HG02623 (cell line): ENCODE measurements at regions not wholly inside any gene's neighbourhood (a gene's known extent, or its start where the extent isn't known, plus 50 kb on each side); places are given as distances from the start of the nearest gene placed in this dataset.
"Not testable (repeated sequence)": the region's sequence is repeated elsewhere in the genome, so short reads cannot be mapped to it uniquely, and the experiment has no call there.

Experiments
- ATAC-seq: cut with Tn5 transposase; IDR thresholded peaks from one replicate; pipeline ENCODE4 v1.9.1; 2021; ENCODE audit warnings: moderate library complexity; ENCODE audit not compliant: unreplicated experiment

DNA sequence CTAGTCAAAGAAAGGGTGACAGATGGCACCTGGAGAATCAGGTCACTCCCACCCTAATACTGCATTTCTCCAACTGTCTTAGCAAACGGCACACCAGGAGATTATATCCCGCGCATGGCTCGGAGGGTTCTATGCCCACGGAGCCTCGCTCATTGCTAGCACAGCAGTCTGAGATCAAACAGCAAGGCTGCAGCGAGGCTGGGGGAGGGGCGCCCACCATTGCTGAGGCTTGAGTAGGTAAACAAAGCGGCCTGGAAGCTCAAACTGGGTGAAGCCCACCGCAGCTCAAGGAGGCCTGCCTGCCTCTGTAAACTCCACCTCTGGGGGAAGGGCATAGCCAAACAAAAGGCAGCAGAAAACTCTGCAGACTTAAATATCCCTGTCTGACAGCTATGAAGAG lies 268.1 kb upstream of the GRM3 start:
- ATAC-seq = not testable (repeated sequence)

DNA sequence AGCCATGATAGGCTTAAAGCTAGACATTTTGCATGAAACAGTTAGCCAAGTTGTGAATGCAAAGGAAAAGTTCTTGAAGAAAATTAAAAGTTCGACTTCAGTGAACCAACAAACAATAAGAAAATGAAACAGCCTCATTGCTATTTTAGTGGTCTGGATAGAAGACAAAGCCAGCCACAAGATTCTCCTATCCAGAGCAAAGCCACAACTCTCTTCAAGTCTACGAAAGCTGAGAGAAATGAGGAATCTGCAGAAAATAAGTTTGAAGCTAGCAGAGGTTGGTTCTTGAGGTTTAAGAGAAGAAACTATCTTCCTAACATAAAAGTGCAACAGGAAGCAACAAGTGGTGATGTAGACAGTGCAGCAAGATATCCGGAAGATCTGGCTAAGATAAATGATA lies 271.4 kb upstream of the GRM3 start:
- ATAC-seq = no peak

DNA sequence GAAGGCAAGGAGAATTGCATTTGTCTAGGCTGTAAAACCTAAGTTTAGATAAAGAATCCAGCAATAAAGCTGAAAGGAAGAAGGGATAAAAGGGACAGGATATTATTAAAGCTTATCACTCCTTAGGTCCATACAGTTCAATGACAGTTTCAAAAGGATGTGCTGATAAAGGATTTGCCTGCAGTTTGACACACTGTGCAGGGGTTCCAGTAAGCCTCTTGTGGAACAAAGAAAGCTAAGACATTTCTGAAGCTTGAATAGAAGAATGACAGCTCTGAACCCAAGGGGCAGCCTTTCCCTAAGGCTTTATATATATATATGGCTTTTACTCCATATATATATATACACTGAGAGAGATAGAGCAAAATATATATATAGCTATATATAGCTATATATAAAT lies 276.8 kb upstream of the GRM3 start:
- ATAC-seq = no peak

DNA sequence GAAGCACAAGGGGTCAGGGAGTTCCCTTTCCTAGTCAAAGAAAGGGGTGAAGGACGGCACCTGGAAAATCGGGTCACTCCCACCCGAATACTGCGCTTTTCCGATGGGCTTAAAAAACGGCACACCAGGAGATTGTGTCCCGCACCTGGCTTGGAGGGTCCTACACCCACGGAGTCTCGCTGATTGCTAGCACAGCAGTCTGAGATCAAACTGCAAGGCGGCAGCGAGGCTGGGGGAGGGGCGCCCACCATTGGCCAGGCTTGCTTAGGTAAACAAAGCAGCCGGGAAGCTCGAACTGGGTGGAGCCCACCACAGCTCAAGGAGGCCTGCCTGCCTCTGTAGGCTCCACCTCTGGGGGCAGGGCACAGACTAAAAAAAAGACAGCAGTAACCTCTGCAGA lies 303.3 kb upstream of the GRM3 start:
- not testable (repeated sequence) for ATAC-seq

DNA sequence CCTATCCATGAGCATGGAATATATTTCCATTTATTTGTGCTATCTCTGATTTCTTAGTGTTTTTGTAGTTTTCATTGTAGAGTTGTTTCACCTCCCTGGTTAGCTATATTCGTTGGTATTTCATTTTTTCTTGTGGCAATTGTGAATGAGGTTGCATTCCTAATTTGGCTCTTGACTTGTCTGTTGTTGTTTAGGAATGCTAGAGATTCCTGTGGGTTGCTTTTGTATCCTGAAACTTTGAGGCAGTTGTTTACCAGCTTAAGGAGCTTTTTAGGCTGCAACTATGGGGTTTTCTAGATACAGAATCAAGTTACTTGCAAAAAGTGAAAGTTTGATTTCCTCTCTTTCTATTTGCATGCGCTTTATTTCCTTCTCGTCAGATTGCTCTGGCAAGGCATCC lies 304.7 kb upstream of the GRM3 start:
- no peak for ATAC-seq

DNA sequence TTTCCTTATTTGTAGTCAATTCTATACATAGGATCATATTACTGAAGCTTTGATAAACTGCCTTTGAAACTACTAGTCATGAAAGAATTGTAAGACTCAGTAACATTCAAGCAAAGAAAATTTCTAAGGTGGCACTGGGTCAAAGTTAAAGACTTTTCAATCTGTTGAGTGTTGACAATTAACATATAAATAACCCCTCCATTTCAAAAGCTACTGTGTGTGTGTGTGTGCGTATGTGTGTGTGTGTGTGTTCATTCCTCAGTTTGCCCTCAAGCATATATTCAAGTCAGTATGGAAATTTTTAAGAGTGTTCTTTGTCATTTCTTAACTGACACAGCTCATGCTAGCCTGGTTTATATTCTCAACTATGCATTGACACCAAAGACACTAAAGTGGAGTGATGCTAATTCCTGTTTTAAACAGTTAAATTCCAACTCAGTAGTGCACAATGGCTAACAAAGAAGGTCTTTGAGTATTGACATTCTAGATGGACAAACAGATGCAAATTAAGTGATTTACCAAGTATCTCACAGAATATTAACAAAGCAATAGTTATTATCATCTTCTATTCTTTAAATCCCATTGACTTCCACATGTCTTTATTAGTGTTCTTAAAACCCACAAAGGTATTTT lies 314.8 kb upstream of the GRM3 start:
- ATAC-seq = no peak

DNA sequence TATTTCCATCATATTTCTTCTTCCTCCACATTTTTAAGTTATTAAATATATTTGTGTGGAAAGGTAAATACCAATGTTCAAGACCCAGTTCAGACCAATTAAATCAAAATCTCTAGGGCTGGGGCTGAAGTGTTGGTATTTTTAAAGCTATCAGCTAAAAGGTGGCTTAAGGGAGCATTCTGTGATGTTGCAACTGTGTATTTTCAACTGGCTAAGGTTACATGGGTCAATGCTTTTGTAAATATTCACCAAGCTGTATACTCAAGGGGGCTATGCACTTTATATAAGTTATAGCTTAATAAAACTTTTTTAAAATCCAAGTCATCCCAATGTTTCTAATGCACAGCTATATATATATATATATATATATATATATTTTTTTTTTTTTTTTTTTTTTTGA lies 316.9 kb upstream of the GRM3 start:
- no peak for ATAC-seq

DNA sequence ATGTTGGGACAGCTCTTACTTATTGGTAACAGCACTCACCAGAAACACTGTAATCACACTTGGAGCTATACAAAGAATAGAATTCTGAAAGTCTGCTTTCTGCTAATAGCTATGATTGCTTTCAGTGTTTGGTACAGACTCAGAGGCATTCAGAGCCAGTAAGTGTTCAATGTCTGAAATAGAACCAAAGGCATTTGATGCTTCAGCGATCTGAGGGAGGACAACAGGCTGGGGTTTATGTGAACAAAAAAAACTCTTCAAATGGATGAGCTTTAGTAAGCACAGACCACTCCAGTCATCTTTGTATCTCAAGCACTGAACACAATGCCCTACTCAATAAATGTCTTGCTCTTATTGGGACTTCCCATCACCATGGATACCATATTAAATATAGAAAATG lies 322.8 kb upstream of the GRM3 start:
- ATAC-seq = no peak

DNA sequence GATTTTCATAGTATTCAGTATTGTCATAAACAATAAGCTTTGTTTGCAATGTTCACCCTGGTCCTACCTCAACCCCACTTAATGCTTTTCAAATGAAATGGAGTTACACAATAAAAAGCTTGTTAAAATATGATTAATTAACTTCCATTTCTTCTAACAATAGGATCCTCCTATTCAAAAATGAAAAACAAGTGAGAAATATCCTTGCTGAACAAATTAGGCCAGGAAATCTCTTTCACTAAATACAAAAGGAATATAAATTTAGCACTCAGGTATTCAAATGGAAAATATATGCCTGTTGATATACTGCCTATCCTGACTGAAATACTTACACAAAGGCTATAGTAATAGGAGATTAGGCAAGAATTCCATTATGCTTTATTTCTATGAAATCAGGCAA lies 323.4 kb upstream of the GRM3 start:
- ATAC-seq = no peak

DNA sequence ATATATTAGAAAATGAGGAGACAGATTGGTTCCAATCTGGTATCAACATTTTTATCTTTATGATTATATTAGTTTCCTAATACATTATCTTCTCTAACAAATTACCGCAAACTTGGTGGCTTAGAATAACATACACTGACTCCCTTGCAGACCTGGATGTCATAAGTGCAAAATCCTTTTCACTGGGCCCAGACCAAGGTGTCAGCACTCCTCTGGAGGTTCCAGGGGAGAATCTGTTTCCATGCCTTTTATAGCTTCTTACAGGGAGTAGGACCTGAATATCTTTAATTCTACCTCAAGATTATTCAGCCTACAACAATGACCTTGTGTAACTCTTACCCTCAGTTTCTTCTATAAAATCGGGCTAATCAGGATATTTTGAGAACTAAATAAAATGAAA lies 329.9 kb upstream of the GRM3 start:
- no peak for ATAC-seq

DNA sequence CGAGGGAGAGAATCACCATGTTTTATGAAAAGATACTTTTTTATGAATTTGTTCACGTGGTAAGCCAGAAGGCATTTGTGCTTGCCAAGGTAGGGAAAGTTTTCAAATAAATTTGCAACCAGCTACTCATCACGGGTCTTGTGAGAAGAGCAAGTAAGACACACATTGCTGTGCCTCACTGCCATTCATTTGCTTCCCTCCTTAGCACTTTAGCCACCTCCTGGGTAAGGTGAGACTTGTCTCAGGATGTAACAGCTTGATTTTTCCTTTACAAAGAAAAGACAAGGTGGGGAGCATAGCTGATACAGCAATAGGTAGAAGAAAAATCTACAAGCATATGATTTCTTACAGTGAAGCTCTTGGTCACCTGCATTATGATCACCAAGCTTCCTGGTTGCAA lies 342.4 kb upstream of the GRM3 start:
- no peak for ATAC-seq

DNA sequence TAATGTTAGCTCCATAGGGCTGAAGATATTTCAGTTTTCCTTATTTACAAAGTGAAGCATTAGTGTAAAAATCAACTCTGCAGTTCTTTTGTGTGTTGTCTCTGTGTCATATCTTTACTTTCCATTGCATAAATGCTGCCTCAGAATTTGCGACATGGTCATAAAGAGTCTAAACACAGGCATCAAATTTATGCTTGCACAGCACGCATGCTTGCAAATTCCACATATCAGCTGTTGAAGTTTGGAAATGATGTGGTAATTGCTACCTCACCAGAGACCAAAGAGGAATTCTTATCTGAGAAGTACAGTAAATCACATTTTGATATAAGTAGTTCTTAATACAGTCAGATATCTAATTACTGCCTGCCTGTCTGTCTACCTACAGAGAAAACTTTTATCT lies 348.2 kb upstream of the GRM3 start:
- ATAC-seq = no peak

DNA sequence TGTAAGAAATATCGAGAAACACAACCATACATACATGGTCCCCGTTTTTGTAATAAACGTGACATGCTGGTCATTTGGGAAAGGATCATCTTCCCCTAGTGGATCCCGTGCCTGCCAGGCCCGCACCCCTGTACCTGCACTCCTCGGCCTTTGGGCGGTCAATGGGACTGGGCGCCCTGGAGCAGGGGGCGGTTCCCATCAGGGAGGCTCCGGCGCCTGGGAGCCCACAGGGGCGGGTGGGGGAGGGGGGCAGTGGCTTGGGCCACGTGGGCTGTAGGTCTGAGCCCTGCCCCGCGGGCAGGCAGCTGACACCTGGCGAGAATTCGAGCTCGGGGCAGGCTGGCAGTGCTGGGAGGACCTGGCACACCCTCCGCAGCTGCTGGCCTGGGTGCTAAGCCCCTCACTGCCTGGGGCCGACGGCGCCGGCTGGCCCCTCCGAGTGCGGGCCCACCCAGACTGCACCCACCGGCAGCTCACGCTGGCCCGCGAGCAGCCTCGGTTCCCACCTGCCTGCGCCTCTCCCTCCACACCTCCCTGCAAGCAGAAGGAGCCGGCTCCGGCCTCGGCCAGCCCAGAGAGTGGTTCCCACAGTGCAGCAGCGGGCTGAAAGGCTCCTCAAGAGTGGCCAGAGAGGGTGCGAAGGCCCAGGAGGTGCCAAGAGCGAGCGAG lies 361.6 kb upstream of the GRM3 start:
- ATAC-seq = no peak

DNA sequence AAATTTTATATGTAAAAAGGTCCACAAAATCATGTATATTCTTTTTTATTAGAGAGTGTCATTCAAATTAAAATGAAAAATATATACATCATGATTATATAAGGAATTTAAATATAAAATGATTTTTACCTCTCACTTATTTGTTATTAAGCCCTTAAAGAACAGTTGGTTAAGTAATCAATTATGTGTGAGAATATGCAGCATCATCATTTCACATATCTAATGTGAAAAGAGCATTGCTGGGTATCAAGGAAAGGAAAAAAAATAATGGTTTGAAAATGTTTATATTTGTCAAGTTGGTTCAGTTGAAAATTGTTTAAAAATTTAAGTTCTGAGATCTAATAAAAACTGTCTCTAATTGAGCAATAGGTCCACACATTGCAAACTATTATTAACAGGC lies 363.6 kb upstream of the GRM3 start:
- ATAC-seq = no peak

DNA sequence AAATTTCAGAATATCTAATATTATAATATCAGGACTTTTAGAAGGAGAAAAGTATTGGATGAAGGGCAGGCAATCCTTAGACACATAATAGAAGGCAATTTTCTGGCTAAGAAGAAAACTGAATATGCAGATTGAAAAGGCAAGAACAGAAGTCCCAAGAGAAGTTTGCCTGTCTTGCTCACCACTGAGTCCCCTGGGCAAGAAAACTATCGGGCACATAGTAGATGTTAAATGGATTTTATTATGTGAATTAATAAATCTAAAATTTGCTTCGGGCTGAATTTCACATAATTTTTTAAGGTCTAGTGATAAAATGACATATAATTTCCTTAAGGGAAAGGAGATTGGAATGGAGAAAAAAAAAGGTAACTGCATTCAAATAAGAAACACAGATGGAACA lies 380.9 kb upstream of the GRM3 start:
- ATAC-seq = no peak

DNA sequence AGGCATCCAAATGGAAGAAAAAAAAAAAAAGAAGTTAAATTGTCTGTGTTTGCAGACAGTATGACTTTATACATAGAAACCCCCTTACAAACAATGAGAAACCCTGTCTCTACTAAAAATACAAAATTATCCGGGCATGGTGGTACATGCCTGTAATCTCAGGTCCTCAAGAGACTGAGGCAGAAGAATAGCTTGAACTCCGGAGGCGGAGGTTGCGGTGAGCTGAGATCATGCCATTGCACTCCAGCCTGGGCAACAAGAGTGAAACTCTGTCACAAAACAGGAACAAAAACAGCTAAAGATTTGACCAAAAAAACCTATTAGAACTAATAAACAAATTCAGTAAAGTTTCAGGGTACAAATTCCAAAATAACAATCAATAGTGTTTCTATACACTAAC lies 385.8 kb upstream of the GRM3 start:
- ATAC-seq = no peak

DNA sequence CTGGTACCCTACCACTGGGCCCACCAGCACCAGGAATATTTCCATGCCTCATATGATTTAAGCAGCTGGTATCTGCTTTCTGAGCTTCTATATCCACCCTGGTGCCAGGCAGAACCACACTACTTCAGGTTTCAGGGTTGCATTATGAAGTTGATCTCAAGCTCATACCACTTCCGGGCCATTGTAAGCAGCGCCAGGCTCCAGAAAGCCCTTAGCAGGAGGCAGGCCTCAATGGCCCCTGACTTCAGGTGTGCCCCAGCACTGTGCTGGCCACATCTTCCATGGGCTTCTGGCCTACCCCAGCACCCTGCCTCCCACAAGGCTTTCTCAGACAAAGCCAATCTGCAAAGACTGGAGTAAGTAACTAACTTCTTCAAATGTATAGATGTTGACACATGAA lies 391.3 kb upstream of the GRM3 start:
- no peak for ATAC-seq

DNA sequence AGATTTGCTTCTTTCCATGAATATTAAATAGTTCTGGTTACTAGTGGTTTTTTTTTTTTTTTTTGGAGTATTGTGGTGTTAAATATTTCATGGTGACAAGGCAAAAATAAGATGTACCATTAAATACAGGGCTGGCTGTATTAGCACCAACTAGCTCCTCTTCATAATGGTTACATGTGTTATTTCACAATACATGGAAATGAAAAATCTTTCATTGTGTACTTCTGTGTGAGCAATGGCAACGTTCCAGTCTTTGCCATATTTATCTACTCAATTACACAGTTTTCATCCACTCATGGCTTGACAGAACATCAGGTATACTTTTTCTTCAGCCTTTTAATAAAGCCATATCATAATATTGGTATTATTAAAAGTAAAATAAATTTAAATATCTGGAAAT lies 394.7 kb upstream of the GRM3 start:
- ATAC-seq = no peak

DNA sequence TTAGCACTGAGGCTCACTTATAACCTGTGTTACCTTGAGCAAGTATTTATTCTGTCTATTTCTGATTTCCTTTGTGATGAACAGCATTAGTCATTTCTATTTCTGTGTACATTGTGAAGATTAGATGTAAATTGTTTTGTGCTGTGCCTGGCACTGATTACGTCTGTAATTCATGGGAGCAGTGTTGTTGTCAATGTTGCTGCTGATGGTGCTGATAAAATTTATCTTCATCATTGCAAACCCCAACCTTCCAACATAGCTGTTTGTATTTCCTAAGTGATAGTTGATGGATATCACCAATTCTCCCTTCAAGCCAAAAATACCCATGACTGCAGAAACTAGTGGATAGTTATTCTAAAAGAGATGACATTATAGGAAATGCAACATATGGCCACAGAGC lies 400.5 kb upstream of the GRM3 start:
- no peak for ATAC-seq

DNA sequence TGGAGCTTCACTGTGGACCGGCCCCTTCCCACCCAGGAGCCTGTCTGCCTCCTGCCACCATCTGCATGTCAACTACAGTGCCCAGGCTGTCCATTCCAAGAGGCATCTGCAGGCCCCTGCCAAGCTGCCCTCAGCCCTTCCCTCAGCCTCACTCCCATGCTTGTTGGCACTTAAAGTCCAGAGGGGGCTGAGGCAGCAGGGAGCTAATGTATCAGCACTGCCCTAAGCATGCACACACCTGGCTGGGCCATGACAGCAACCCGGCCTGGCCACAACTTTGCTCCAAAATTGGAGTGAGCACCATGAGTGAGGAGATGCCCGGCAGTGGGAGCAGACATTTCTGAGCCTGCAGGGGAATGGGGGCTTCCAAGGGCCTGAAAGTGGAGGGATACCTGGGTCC lies 417.5 kb upstream of the GRM3 start:
- ATAC-seq = no peak

DNA sequence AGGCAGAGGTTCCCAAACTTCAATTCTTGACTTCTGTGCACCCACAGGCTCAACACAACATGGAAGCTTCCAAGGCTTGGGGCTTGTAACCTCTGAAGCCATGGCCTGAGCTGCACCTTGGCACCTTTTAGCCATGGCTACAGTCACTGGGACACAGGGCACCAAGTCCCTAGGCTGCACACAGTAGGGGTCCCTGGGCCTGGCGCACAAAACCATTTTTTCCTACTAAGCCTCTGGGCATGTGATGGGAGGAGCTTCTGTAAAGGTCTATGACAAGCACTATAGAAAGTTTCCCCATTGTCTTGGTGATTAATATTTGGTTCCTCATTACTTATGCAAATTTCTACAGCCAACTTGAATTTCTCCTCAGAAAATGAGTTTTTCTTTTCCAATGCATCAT lies 420.9 kb upstream of the GRM3 start:
- ATAC-seq = no peak

DNA sequence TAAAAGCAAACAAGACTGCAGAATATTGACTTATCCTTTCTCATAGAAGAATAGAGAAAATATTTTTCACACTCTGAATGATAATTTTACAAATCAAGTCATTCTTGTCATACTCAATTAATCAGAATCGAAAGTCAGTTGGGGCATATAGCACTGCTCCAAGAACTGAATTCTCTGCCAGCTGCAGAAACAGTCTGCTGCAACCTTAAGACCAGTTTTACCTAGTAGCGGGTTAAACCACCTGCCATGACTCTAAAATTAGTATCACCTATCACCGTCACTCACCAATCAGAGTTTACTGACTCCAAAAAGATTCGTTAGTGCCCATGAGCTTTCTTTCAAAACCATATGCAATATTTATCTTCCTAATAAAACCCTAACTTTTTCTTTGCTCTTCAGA lies 429.0 kb upstream of the GRM3 start:
- ATAC-seq = no peak

DNA sequence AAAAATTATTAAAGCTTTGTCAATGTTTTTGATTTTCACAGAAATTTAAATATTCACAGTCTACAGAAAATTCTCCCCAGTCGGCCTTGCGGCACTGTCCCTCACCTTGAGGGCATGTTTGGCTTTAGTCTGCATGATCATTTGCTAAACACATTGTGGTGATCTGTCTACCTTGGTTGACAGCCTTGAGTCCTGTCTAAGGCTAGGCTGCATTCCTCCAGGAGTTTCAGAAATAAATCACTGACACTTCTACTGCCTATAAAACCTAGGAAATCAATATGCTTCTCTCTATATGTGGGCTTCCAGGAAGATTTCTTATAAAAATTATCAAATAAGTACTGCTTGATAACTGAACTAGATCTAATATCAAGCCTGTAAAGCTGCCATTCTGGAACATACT lies 430.7 kb upstream of the GRM3 start:
- no peak for ATAC-seq
